ENCODE measurements at regions not wholly inside any gene's neighbourhood (a gene's known extent, or its start where the extent isn't known, plus 50 kb on each side); places are given as distances from the start of the nearest gene placed in this dataset.

DNA sequence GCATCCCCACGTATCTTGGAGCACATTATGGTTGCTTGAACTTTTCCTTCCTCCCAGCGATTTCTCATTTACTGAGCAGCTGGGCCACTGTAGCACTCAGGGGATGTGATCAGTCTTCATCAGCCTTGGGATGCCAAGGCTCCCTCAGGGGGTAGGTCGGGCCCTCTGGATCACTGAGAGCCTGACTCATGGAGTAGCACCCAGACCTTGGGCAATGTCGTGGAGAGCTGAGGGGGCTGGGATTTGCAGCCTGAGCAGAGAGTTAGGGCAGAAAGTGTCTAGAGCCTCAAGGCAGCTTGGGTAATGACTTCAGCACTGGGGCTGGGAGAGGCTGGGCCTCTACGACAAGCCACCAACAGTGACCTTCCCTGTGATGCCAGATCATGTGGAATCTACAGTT lies 86.5 kb upstream of the CXCL12 start:
- TF ChIP-seq, protein P1, sequence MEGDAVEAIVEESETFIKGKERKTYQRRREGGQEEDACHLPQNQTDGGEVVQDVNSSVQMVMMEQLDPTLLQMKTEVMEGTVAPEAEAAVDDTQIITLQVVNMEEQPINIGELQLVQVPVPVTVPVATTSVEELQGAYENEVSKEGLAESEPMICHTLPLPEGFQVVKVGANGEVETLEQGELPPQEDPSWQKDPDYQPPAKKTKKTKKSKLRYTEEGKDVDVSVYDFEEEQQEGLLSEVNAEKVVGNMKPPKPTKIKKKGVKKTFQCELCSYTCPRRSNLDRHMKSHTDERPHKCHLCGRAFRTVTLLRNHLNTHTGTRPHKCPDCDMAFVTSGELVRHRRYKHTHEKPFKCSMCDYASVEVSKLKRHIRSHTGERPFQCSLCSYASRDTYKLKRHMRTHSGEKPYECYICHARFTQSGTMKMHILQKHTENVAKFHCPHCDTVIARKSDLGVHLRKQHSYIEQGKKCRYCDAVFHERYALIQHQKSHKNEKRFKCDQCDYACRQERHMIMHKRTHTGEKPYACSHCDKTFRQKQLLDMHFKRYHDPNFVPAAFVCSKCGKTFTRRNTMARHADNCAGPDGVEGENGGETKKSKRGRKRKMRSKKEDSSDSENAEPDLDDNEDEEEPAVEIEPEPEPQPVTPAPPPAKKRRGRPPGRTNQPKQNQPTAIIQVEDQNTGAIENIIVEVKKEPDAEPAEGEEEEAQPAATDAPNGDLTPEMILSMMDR (IDR thresholded peaks at IDR 0.05) = no peak
- ATAC-seq (ENCODE audit: low FRiP score) = no peak

DNA sequence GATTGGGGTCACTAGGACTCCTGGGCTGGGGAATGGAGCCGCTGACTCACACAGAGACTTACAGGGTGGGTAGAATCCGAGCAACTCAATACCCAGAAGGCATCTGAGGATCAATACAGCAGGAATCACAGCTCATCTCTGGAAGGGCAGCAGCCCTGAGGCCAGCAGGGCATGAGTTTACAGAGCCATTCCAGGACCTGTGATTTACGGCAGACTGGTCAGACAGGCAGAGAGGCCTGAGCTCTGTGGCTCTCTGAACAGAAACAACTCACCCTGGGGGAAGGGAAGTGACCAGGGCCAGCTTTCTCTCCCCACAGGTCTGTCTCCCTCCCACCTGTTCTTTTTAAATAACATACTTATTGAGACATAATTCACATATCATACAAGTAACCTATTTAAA lies 88.2 kb upstream of the CXCL12 start:
- ATAC-seq (ENCODE audit: low FRiP score) (no peak), DNase-seq (ENCODE audit: low spot score) (no peak)
- TF ChIP-seq, protein P1 (IDR thresholded peaks at IDR 0.05) = no peak

More for the DNA sequence above, 86.5 kb upstream of the CXCL12 start:
- no peak for DNase-seq (ENCODE audit: low spot score)

DNA sequence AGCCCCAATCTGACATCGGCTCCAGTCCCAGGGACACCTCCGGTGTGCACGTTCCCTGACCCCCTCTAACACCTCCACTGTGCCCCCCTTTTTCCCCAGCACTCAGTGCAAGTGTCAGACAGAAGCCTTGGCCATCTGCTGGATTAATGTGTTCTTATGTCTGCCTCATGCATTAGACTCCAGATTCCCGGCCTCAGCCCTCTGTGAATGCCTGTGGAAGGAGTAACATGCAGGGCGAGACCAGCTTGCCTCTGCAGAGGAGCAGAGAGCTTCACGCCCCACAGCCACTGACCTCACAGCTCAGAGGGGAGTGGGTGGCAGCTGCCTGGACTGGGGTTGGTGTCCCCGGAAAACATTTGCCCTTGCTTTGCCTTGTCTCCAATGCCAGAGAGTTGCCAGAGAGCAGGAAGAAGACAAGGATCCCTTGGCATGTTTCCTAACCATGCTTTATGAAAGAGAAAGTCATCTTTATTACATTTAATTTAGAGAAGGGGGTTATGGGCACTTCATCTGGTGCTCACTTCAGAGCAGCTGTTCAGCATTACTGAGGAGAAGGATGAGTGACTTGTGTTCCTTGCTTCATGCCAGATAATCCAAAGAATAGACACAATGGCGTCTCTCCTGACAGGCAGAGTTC lies 91.6 kb upstream of the CXCL12 start:
- ATAC-seq (ENCODE audit: low FRiP score) (no peak), DNase-seq (ENCODE audit: low spot score) (no peak)
- TF ChIP-seq, protein P1 (IDR thresholded peaks at IDR 0.05) = no peak

DNA sequence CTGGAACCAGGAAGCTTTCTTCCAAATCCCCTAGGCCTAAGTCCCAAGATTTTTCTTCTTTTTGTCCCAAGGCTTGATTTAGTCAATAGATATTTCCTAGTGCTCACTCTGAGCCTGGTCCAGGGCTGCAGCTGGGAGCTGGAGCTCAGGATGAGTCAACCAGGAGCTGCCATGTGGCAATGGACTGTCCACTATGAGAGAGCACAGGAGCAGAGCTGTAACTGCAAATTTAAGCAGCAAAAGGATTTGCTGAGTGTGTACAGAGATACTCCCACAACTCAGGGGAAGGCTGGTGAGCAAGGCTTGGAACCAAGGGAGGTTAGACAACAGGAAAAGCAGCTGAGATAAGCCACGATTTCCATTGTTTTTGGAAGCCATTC lies 92.1 kb upstream of the CXCL12 start:
- peak; percentile 80 for ATAC-seq (ENCODE audit: low FRiP score)
- DNase-seq (ENCODE audit: low spot score) = no peak
- TF ChIP-seq, protein P1 (IDR thresholded peaks at IDR 0.05) = no peak

DNA sequence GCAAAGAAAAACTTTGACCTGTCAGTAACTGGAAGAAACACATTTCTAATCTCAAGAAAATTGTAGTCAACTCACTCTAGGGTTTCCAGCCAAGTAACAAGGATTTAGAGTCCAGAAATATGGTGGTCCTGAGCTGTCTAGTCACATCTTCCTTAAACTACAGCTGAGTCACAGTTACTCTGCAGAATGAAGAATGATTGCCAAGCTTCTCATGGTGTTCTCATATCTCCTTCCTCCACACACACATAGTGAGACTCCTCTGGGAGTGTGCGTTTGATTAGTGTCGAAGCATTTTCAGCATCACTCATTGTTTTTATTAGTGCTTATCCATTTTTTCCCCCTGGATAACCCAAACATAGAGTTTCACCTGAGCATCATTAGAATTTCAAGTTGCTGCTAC lies 93.1 kb upstream of the CXCL12 start:
- TF ChIP-seq, protein P1 (IDR thresholded peaks at IDR 0.05) = no peak

DNA sequence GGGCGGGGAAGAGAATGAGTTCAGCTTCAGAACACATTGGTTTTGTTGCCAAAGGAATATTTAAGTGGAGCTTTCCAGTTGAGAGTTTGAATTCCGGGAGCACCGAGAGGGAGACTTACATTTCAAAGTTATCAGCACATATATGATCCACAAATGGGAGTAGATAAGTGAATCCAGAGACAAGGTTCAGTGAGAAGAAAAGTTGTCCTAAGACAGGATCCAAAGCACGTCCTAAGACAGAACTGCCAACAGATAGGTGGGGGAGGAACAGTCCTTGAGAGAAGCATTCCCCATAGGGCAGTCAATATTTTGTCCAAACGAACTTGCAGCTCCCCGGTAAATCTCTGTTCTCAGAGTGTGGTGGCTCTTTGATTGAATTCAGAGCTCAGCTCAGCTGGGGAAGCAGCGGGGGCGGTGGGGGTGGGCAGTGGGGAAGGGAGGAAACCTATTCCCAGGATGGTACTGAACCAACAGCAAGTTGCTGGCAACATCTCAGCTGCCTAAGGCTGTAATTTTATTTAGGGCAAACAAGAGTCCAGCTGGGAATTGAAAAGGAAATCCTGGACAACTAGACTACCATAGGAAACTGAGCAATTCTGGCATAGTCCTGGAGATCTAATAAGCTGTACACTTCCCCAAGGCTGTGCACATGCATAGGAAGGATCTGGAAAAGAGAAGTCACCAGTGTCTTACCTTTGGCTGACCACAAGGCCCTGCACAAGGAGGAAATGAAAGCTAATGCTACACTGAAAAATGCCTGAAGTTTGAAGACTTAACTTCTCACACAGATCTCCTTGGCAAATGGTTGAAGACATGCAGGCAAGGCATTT lies 94.2 kb upstream of the CXCL12 start:
- DNase-seq (ENCODE audit: low spot score) (no peak), ATAC-seq (ENCODE audit: low FRiP score) (no peak)
- TF ChIP-seq, protein P1 (IDR thresholded peaks at IDR 0.05) = no peak

More for the DNA sequence above, 93.1 kb upstream of the CXCL12 start:
- DNase-seq (ENCODE audit: low spot score) (no peak), ATAC-seq (ENCODE audit: low FRiP score) (no peak)

DNA sequence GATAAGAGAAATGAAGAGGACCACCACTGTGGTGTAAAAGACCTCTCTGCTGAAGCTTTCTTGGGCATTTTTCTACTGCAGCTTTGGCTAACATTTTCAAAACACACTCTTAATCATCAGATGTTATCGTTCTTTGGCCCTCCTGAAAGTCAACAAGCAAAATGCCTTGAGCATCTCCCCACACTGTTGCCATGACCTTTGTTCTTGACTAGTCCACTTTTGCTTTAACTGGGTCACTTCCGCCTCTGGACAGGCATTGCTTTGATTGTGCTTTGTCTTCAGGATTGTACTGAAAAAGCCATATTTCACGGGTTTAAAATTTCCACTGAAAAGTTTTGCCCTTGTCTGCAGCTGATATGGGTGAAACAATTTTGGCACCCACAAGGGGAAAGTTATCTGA lies 107.8 kb upstream of the CXCL12 start:
- ATAC-seq (ENCODE audit: low FRiP score) (no peak), DNase-seq (ENCODE audit: low spot score) (no peak)
- TF ChIP-seq, protein P1 (IDR thresholded peaks at IDR 0.05) = no peak
